BE2C (cell line): ENCODE measurements at regions not wholly inside any gene's neighbourhood (a gene's known extent, or its start where the extent isn't known, plus 50 kb on each side); places are given as distances from the start of the nearest gene placed in this dataset.

Source experiments
- DNase-seq: peaks from one replicate; pipeline ENCODE4 v3.0.0-alpha.2; 2020
- H3K27me3 ChIP-seq: fragments of 250-450 bp; sonication (Bioruptor Pico); 2 replicates; pipeline ENCODE4 v1.5.1; 2020; ENCODE audit warnings: mild to moderate bottlenecking
- H3K36me3 ChIP-seq: fragments of 250-450 bp; sonication (Bioruptor Pico); 2 replicates; pipeline ENCODE4 v1.5.1; 2020; ENCODE audit warnings: mild to moderate bottlenecking
- H3K4me1 ChIP-seq: fragments of 250-450 bp; sonication (Bioruptor Pico); 2 replicates; pipeline ENCODE4 v1.5.1; 2020
- H3K4me3 ChIP-seq: 2 replicates; pipeline ENCODE4 v1.5.1; 2011; ENCODE audit warnings: low read depth, low read length
- H3K9me3 ChIP-seq: fragments of 250-450 bp; sonication (Bioruptor Pico); 2 replicates; pipeline ENCODE4 v1.5.1; 2020
- CTCF ChIP-seq: IDR thresholded peaks from 2 replicates; pipeline ENCODE4 v1.5.1; 2012; ENCODE audit warnings: mild to moderate bottlenecking, low read depth, low read length

- no peaks in the 10 kb centered on the region for H3K9me3 ChIP-seq
- no peak for DNase-seq
- no peaks in the 10 kb centered on the region for H3K27me3 ChIP-seq
- no peak for TF ChIP-seq CTCF
- H3K4me3 ChIP-seq: no peak overlapping the region
- no peaks in the 10 kb centered on the region for H3K36me3 ChIP-seq
- H3K4me1 ChIP-seq: no peaks in the 10 kb centered on the region
Measured at GRCh38 chr5:24433555-24433954, 211.2 kb downstream of the CDH10 start.
